Mesenchymal stem cell (in vitro differentiated cells and primary cell): ENCODE measurements at regions not wholly inside any gene's neighbourhood (a gene's known extent, or its start where the extent isn't known, plus 50 kb on each side); places are given as distances from the start of the nearest gene placed in this dataset.
A peak's percentile ranks its signal among the peaks of the same experiment; 100 is the strongest.
"Not testable (repeated sequence)": the region's sequence is repeated elsewhere in the genome, so short reads cannot be mapped to it uniquely, and the experiment has no call there.

Source experiments
- DNase-seq: peaks from one replicate; pipeline ENCODE4 v3.0.0-alpha.2; 2013
- H2AFZ ChIP-seq: one replicate; pipeline ENCODE4 v1.6.1; 2013; ENCODE audit warnings: low read depth, mild to moderate bottlenecking, control low read depth, inconsistent platforms, low read length, moderate library complexity
- H2AK5ac ChIP-seq: 2 replicates; pipeline ENCODE4 v1.6.1; 2013; ENCODE audit warnings: low read length, moderate library complexity, mild to moderate bottlenecking, inconsistent platforms; ENCODE audit not compliant: severe bottlenecking
- H2BK120ac ChIP-seq: one replicate; pipeline ENCODE4 v1.6.1; 2013; ENCODE audit warnings: low read depth, mild to moderate bottlenecking, inconsistent platforms, low read length, moderate library complexity
- H2BK12ac ChIP-seq, 2 experiments: one replicate each; pipeline ENCODE4 v1.6.1; 2013; ENCODE audit warnings: inconsistent platforms in 2 of 2, low read length in 2 of 2, mild to moderate bottlenecking in 2 of 2, moderate library complexity in 2 of 2, control low read depth in 1 of 2
- H2BK15ac ChIP-seq: one replicate; pipeline ENCODE4 v1.6.1; 2013; ENCODE audit warnings: mild to moderate bottlenecking, low read depth, inconsistent platforms; ENCODE audit not compliant: poor library complexity, severe bottlenecking
- H2BK5ac ChIP-seq: 2 replicates; pipeline ENCODE4 v1.6.1; 2013; ENCODE audit warnings: low read depth, mild to moderate bottlenecking, low read length, control low read depth, inconsistent platforms; ENCODE audit not compliant: poor library complexity, severe bottlenecking
- H3K14ac ChIP-seq, 2 experiments: one replicate each; pipeline ENCODE4 v1.6.1; 2013; ENCODE audit warnings: inconsistent platforms in 2 of 2, low read length in 2 of 2, control low read depth in 1 of 2, mild to moderate bottlenecking in 1 of 2, moderate library complexity in 1 of 2
- H3K18ac ChIP-seq, 2 experiments: one replicate each; pipeline ENCODE4 v1.6.1; 2013; ENCODE audit warnings: inconsistent platforms in 2 of 2, low read length in 2 of 2, control low read depth in 1 of 2, low read depth in 1 of 2, mild to moderate bottlenecking in 1 of 2
- H3K23ac ChIP-seq, 2 experiments: one replicate each; pipeline ENCODE4 v1.6.1; 2013; ENCODE audit warnings: inconsistent platforms in 2 of 2, low read length in 2 of 2, mild to moderate bottlenecking in 2 of 2, moderate library complexity in 2 of 2, control low read depth in 1 of 2
- H3K27ac ChIP-seq: 2 replicates; pipeline ENCODE4 v1.5.1; 2013; ENCODE audit warnings: mild to moderate bottlenecking, moderate library complexity, low read length, control low read depth, inconsistent platforms; ENCODE audit not compliant: poor library complexity, severe bottlenecking
- H3K27me3 ChIP-seq, 2 experiments: 2 replicates each; pipeline versions ENCODE4 v1.6.1 to v1.7.0; 2013; ENCODE audit warnings: low read length in 2 of 2, mild to moderate bottlenecking in 2 of 2, moderate library complexity in 2 of 2, control low read depth in 1 of 2, inconsistent platforms in 1 of 2; ENCODE audit not compliant: control insufficient read depth in 1 of 2, insufficient read depth in 1 of 2
- H3K36me3 ChIP-seq, 2 experiments: 2 replicates each; pipeline versions ENCODE4 v1.6.1 to v1.7.0; 2013; ENCODE audit warnings: low read length in 2 of 2, control low read depth in 1 of 2, inconsistent platforms in 1 of 2, low read depth in 1 of 2, mild to moderate bottlenecking in 1 of 2; ENCODE audit not compliant: insufficient read depth in 2 of 2, control insufficient read depth in 1 of 2
- H3K4ac ChIP-seq, 2 experiments: one replicate each; pipeline ENCODE4 v1.6.1; 2013; ENCODE audit warnings: inconsistent platforms in 2 of 2, low read length in 2 of 2, mild to moderate bottlenecking in 2 of 2, moderate library complexity in 2 of 2, control low read depth in 1 of 2, low read depth in 1 of 2
- H3K4me1 ChIP-seq: 2 replicates; pipeline ENCODE4 v1.6.1; 2013; ENCODE audit warnings: low read depth, low read length, control low read depth; ENCODE audit not compliant: control insufficient read depth, insufficient read depth
- H3K4me2 ChIP-seq: 2 replicates; pipeline ENCODE4 v1.6.1; 2013; ENCODE audit warnings: low read length, mild to moderate bottlenecking, inconsistent platforms; ENCODE audit not compliant: poor library complexity, severe bottlenecking
- H3K4me3 ChIP-seq, 2 experiments: 2 replicates each; pipeline versions ENCODE4 v1.5.1 to v1.7.0; 2013; ENCODE audit warnings: low read length in 2 of 2, mild to moderate bottlenecking in 2 of 2, control low read depth in 1 of 2, low read depth in 1 of 2; ENCODE audit not compliant: insufficient read depth in 1 of 2
- H3K79me1 ChIP-seq: replicated peaks from 2 replicates; pipeline ENCODE4 v1.6.1; 2013; ENCODE audit warnings: mild to moderate bottlenecking, control low read depth, low read length, inconsistent platforms; ENCODE audit not compliant: poor library complexity, severe bottlenecking
- H3K9ac ChIP-seq: 2 replicates; pipeline ENCODE4 v1.7.0; 2013; ENCODE audit warnings: mild to moderate bottlenecking, low read length, moderate library complexity
- H3K9me3 ChIP-seq: 2 replicates; pipeline ENCODE4 v1.7.0; 2013; ENCODE audit warnings: mild to moderate bottlenecking, low read length; ENCODE audit not compliant: control insufficient read depth
- H4K8ac ChIP-seq: one replicate; pipeline ENCODE4 v1.6.1; 2013; ENCODE audit warnings: inconsistent platforms, mild to moderate bottlenecking, low read length, moderate library complexity
- H4K91ac ChIP-seq: one replicate; pipeline ENCODE4 v1.6.1; 2013; ENCODE audit warnings: mild to moderate bottlenecking, low read length, inconsistent platforms
- WGBS: methylation state at CpG from one replicate; pipeline ENCODE4 v1.1.7; 2013; ENCODE audit warnings: mixed read lengths; 5-methylcytosine and 5-hydroxymethylcytosine counted together

- Histone ChIP-seq H2BK5ac (no peak overlapping the region), H3K14ac (peak overlapping the region in 1 of 2 experiments; percentile 79), H3K27ac (no peak overlapping the region), H3K4ac (no peak overlapping the region), H2BK12ac (peak overlapping the region in 1 of 2 experiments; percentile 42), H4K91ac (no peak overlapping the region), H3K27me3 (peaks cover 0 to 6% of the 10 kb centered on the region in 2 experiments), H3K9me3 (peaks cover 23% of the 10 kb centered on the region), H2AK5ac (no peak overlapping the region), H3K23ac (no peak overlapping the region), H3K79me1 (no peaks in the 10 kb centered on the region), H3K4me1 (no peaks in the 10 kb centered on the region), H4K8ac (no peak overlapping the region), H3K36me3 (no peaks in the 10 kb centered on the region), H3K9ac (no peak overlapping the region), H2BK15ac (no peak overlapping the region), H3K4me2 (no peak overlapping the region), H2AFZ (no peak overlapping the region), H3K4me3 (no peak overlapping the region), H2BK120ac (no peak overlapping the region), H3K18ac (no peak overlapping the region)
- DNase-seq, result no peak
- 78% methylated on average over 4 of the region's 4 CpGs for WGBS
Observed at GRCh38 chr5:82584631-82585030, 306.5 kb upstream of the RPS23 start.

GRCh38 chr5:82583331-82583730, 305.2 kb upstream of the RPS23 start:
- not testable (repeated sequence) for H3K79me1 ChIP-seq, H3K18ac ChIP-seq, H3K4me1 ChIP-seq, DNase-seq, H2AFZ ChIP-seq, H4K8ac ChIP-seq, H3K27ac ChIP-seq, H4K91ac ChIP-seq, H3K4me3 ChIP-seq, H2BK5ac ChIP-seq, H3K23ac ChIP-seq, H3K9ac ChIP-seq, H3K4ac ChIP-seq, H3K27me3 ChIP-seq, H3K36me3 ChIP-seq, H2BK12ac ChIP-seq, H3K4me2 ChIP-seq, H3K14ac ChIP-seq, H2BK120ac ChIP-seq, H2BK15ac ChIP-seq, H2AK5ac ChIP-seq
- WGBS, result 96% methylated on average over 5 of the region's 6 CpGs
- H3K9me3 ChIP-seq, result peaks cover 15% of the 10 kb centered on the region

- no peaks in the 10 kb centered on the region for H3K36me3 ChIP-seq
- H2AFZ ChIP-seq, result no peak overlapping the region
- H3K4me1 ChIP-seq, result no peaks in the 10 kb centered on the region
- H2AK5ac ChIP-seq, result no peak overlapping the region
- H3K18ac ChIP-seq, result no peak overlapping the region
- no peak overlapping the region for H4K8ac ChIP-seq
- H2BK15ac ChIP-seq, result no peak overlapping the region
- no peak overlapping the region for H2BK12ac ChIP-seq
- 95% methylated on average over 1 of the region's 1 CpG for WGBS
- no peak overlapping the region for H3K4me2 ChIP-seq
- H3K4me3 ChIP-seq, result no peak overlapping the region
- no peak overlapping the region for H4K91ac ChIP-seq
- peaks cover 4% of the 10 kb centered on the region for H3K9me3 ChIP-seq
- H3K9ac ChIP-seq, result no peak overlapping the region
- H2BK5ac ChIP-seq, result no peak overlapping the region
- peaks cover 4 to 5% of the 10 kb centered on the region in 2 experiments for H3K27me3 ChIP-seq
- no peak overlapping the region for H3K4ac ChIP-seq
- no peak overlapping the region for H2BK120ac ChIP-seq
- no peaks in the 10 kb centered on the region for H3K79me1 ChIP-seq
- DNase-seq, result no peak
- H3K14ac ChIP-seq, result no peak overlapping the region
- no peak overlapping the region for H3K23ac ChIP-seq
- no peak overlapping the region for H3K27ac ChIP-seq
Observed at GRCh38 chr5:82564963-82565362, 286.8 kb upstream of the RPS23 start.

GRCh38 chr5:82563745-82564144, 285.6 kb upstream of the RPS23 start:
- H3K23ac ChIP-seq, result no peak overlapping the region
- H2AFZ ChIP-seq, result no peak overlapping the region
- peaks cover 4 to 5% of the 10 kb centered on the region in 2 experiments for H3K27me3 ChIP-seq
- H2BK12ac ChIP-seq, result no peak overlapping the region
- H4K8ac ChIP-seq, result no peak overlapping the region
- H4K91ac ChIP-seq, result no peak overlapping the region
- no peak overlapping the region for H2BK15ac ChIP-seq
- no peak for DNase-seq
- H2AK5ac ChIP-seq, result no peak overlapping the region
- H3K9me3 ChIP-seq, result peaks cover 4% of the 10 kb centered on the region
- H3K4ac ChIP-seq, result no peak overlapping the region
- no peak overlapping the region for H3K27ac ChIP-seq
- H3K4me2 ChIP-seq, result no peak overlapping the region
- H2BK120ac ChIP-seq, result no peak overlapping the region
- no peak overlapping the region for H2BK5ac ChIP-seq
- H3K14ac ChIP-seq, result no peak overlapping the region
- H3K9ac ChIP-seq, result no peak overlapping the region
- H3K4me1 ChIP-seq, result no peaks in the 10 kb centered on the region
- H3K4me3 ChIP-seq, result no peak overlapping the region
- H3K36me3 ChIP-seq, result no peaks in the 10 kb centered on the region
- no peaks in the 10 kb centered on the region for H3K79me1 ChIP-seq
- H3K18ac ChIP-seq, result no peak overlapping the region
